ENCODE measurements at regions not wholly inside any gene's neighbourhood (a gene's known extent, or its start where the extent isn't known, plus 50 kb on each side); places are given as distances from the start of the nearest gene placed in this dataset.

- DNase-seq (ENCODE audit: extremely low read depth, insufficient read length), result no peak
Measured at GRCh38 chr22:27433585-27434190, 367.9 kb downstream of the MN1 start.

GRCh38 chr22:27434898-27435297 is 366.7 kb downstream of the MN1 start:
- no peak for TF ChIP-seq CTCF (IDR thresholded peaks at IDR 0.05; ENCODE audit: insufficient read depth, low read length, poor library complexity, severe bottlenecking)
- DNase-seq (ENCODE audit: extremely low read depth, insufficient read length), result no peak

More at GRCh38 chr22:27433585-27434190, 367.9 kb downstream of the MN1 start:
- Histone ChIP-seq H3K4me3 (replicated peaks; ENCODE audit: low read depth, low read length) (no peak overlapping the region), H3K27me3 (replicated peaks; ENCODE audit: control insufficient read depth, insufficient read depth, low read length) (no peaks in the 10 kb centered on the region), H3K36me3 (ENCODE audit: control insufficient read depth, insufficient read depth, low read length) (no peaks in the 10 kb centered on the region)
- TF ChIP-seq CTCF (IDR thresholded peaks at IDR 0.05; ENCODE audit: insufficient read depth, low read length, poor library complexity, severe bottlenecking), result no peak

GRCh38 chr22:27435844-27436576 is 365.5 kb downstream of the MN1 start:
- no peaks in the 10 kb centered on the region for H3K27me3 ChIP-seq (replicated peaks; ENCODE audit: control insufficient read depth, insufficient read depth, low read length)
- no peaks in the 10 kb centered on the region for H3K36me3 ChIP-seq (ENCODE audit: control insufficient read depth, insufficient read depth, low read length)
- DNase-seq (ENCODE audit: extremely low read depth, insufficient read length), result no peak
- no peak for TF ChIP-seq CTCF (IDR thresholded peaks at IDR 0.05; ENCODE audit: insufficient read depth, low read length, poor library complexity, severe bottlenecking)
- H3K4me3 ChIP-seq (replicated peaks; ENCODE audit: low read depth, low read length), result no peak overlapping the region

More at GRCh38 chr22:27434898-27435297, 366.7 kb downstream of the MN1 start:
- Histone ChIP-seq H3K27me3 (replicated peaks; ENCODE audit: control insufficient read depth, insufficient read depth, low read length) (no peaks in the 10 kb centered on the region), H3K36me3 (ENCODE audit: control insufficient read depth, insufficient read depth, low read length) (no peaks in the 10 kb centered on the region), H3K4me3 (replicated peaks; ENCODE audit: low read depth, low read length) (no peak overlapping the region)

GRCh38 chr22:27436591-27436990 is 365.0 kb downstream of the MN1 start:
- no peaks in the 10 kb centered on the region for H3K36me3 ChIP-seq (ENCODE audit: control insufficient read depth, insufficient read depth, low read length)
- no peak for DNase-seq (ENCODE audit: extremely low read depth, insufficient read length)
- H3K4me3 ChIP-seq (replicated peaks; ENCODE audit: low read depth, low read length), result no peak overlapping the region
- H3K27me3 ChIP-seq (replicated peaks; ENCODE audit: control insufficient read depth, insufficient read depth, low read length), result no peaks in the 10 kb centered on the region
- TF ChIP-seq CTCF (IDR thresholded peaks at IDR 0.05; ENCODE audit: insufficient read depth, low read length, poor library complexity, severe bottlenecking), result no peak

GRCh38 chr22:27437570-27437969 is 364.0 kb downstream of the MN1 start:
- DNase-seq (ENCODE audit: extremely low read depth, insufficient read length), result no peak
- no peak overlapping the region for H3K4me3 ChIP-seq (replicated peaks; ENCODE audit: low read depth, low read length)
- H3K36me3 ChIP-seq (ENCODE audit: control insufficient read depth, insufficient read depth, low read length), result no peaks in the 10 kb centered on the region
- no peaks in the 10 kb centered on the region for H3K27me3 ChIP-seq (replicated peaks; ENCODE audit: control insufficient read depth, insufficient read depth, low read length)
- TF ChIP-seq CTCF (IDR thresholded peaks at IDR 0.05; ENCODE audit: insufficient read depth, low read length, poor library complexity, severe bottlenecking), result no peak

Data from GM06990 (cell line).